ENCODE measurements at regions not wholly inside any gene's neighbourhood (a gene's known extent, or its start where the extent isn't known, plus 50 kb on each side); places are given as distances from the start of the nearest gene placed in this dataset.

DNA sequence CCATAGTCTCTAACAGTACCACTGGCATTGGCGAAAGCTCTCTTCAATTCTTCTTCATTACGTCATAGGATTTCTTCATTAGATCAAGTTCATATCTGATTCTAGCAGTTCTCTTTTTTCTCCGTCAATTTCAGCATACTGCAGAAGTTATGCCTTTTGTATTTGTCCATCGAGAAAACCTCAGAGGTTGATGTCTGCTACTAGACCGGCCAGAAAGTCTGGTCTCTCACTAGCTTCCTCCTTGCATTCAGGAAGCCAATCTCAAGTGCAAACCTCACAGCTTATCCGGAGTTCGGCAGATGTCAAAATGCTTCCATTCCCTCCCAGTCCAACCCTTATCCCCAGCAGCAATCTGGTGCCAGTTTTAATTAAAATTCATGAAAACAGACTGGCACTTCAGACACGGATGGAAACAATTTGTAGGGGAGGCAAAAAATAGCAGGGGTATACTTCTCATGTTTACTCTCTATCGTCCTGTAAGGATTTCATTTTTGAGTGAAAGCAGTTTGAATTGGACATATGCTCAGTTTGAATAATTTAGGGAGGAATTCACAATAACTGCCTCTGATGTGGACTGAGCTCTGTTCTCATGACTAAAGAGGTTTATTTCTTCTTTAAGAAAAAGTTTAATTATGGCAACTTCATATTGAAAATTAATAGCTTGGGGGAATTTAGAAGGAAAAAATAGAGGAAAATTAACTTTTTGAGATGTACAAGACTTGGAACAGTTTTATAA is 56.4 kb upstream of the TMC1 start:
- 19% methylated on average over 9 of the region's 9 CpGs for WGBS (ENCODE audit: low lambda C conversion rate)
- no peaks in the 10 kb centered on the region for H4K20me1 ChIP-seq (ENCODE audit: insufficient read depth)
- peak overlapping the region; percentile 78 for H2AFZ ChIP-seq (ENCODE audit: low read depth)
- H3K27ac ChIP-seq (ENCODE audit: low read depth in 2 of 2, low read length in 1 of 2), result peak overlapping the region in 1 of 2 experiments; percentile 34; a peak in 2 of 4 replicates
- peaks cover 13% of the 10 kb centered on the region for H3F3A ChIP-seq (replicated peaks; ENCODE audit: insufficient read depth)
- no peaks in the 10 kb centered on the region for H3K36me3 ChIP-seq (replicated peaks in 1 of 2; ENCODE audit: control insufficient read depth in 1 of 2, insufficient read depth in 2 of 2, low read length in 1 of 2)
- H3K4me1 ChIP-seq (ENCODE audit: control insufficient read depth in 1 of 2, insufficient read depth in 2 of 2, low read depth in 1 of 2, low read length in 1 of 2), result no peaks in the 10 kb centered on the region
- H3K79me2 ChIP-seq (ENCODE audit: insufficient read depth), result no peaks in the 10 kb centered on the region
- H3K4me3 ChIP-seq (ENCODE audit: low read depth in 2 of 2, low read length in 1 of 2), result peak overlapping the region in 1 of 2 experiments; percentile 9; a peak in 2 of 4 replicates
- TF ChIP-seq SMC3 (IDR thresholded peaks at IDR 0.05; ENCODE audit: low read depth, low read length) (no peak), NRF1 (IDR thresholded peaks at IDR 0.05; ENCODE audit: low read depth, low read length) (no peak), NFIC (IDR thresholded peaks at IDR 0.05; ENCODE audit: borderline replicate concordance) (no peak), YY1 (IDR thresholded peaks at IDR 0.05; ENCODE audit: low read depth) (no peak), TAF1 (IDR thresholded peaks at IDR 0.05; ENCODE audit: borderline replicate concordance, low read depth, low read length) (no peak), ELF1 (IDR thresholded peaks at IDR 0.05) (no peak), RXRA (IDR thresholded peaks at IDR 0.05; ENCODE audit: borderline replicate concordance, low read depth) (no peak)
- TF ChIP-seq, protein P1, sequence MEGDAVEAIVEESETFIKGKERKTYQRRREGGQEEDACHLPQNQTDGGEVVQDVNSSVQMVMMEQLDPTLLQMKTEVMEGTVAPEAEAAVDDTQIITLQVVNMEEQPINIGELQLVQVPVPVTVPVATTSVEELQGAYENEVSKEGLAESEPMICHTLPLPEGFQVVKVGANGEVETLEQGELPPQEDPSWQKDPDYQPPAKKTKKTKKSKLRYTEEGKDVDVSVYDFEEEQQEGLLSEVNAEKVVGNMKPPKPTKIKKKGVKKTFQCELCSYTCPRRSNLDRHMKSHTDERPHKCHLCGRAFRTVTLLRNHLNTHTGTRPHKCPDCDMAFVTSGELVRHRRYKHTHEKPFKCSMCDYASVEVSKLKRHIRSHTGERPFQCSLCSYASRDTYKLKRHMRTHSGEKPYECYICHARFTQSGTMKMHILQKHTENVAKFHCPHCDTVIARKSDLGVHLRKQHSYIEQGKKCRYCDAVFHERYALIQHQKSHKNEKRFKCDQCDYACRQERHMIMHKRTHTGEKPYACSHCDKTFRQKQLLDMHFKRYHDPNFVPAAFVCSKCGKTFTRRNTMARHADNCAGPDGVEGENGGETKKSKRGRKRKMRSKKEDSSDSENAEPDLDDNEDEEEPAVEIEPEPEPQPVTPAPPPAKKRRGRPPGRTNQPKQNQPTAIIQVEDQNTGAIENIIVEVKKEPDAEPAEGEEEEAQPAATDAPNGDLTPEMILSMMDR (IDR thresholded peaks at IDR 0.05), result no peak
- TF ChIP-seq, protein P2, sequence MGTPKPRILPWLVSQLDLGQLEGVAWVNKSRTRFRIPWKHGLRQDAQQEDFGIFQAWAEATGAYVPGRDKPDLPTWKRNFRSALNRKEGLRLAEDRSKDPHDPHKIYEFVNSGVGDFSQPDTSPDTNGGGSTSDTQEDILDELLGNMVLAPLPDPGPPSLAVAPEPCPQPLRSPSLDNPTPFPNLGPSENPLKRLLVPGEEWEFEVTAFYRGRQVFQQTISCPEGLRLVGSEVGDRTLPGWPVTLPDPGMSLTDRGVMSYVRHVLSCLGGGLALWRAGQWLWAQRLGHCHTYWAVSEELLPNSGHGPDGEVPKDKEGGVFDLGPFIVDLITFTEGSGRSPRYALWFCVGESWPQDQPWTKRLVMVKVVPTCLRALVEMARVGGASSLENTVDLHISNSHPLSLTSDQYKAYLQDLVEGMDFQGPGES (IDR thresholded peaks at IDR 0.05; ENCODE audit: low read depth, low read length), result no peak
- TF ChIP-seq, protein P3, sequence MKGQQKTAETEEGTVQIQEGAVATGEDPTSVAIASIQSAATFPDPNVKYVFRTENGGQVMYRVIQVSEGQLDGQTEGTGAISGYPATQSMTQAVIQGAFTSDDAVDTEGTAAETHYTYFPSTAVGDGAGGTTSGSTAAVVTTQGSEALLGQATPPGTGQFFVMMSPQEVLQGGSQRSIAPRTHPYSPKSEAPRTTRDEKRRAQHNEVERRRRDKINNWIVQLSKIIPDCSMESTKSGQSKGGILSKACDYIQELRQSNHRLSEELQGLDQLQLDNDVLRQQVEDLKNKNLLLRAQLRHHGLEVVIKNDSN (IDR thresholded peaks at IDR 0.05; ENCODE audit: borderline replicate concordance, low read depth), result no peak
- TF ChIP-seq, protein P4, sequence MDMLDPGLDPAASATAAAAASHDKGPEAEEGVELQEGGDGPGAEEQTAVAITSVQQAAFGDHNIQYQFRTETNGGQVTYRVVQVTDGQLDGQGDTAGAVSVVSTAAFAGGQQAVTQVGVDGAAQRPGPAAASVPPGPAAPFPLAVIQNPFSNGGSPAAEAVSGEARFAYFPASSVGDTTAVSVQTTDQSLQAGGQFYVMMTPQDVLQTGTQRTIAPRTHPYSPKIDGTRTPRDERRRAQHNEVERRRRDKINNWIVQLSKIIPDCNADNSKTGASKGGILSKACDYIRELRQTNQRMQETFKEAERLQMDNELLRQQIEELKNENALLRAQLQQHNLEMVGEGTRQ (IDR thresholded peaks at IDR 0.05; ENCODE audit: borderline replicate concordance, low read depth, low read length), result no peak
- no peaks in the 10 kb centered on the region for H3K9me2 ChIP-seq
- peak overlapping the region; percentile 66 for H3K4me2 ChIP-seq
- H3K27me3 ChIP-seq (ENCODE audit: insufficient read depth), result no peaks in the 10 kb centered on the region
- H3K9me3 ChIP-seq, result no peaks in the 10 kb centered on the region
- POLR2A ChIA-PET, result no interaction called here
- CTCF ChIA-PET, result no interaction called here
- no peak for DNase-seq
- no peak overlapping the region for H3K9ac ChIP-seq

DNA sequence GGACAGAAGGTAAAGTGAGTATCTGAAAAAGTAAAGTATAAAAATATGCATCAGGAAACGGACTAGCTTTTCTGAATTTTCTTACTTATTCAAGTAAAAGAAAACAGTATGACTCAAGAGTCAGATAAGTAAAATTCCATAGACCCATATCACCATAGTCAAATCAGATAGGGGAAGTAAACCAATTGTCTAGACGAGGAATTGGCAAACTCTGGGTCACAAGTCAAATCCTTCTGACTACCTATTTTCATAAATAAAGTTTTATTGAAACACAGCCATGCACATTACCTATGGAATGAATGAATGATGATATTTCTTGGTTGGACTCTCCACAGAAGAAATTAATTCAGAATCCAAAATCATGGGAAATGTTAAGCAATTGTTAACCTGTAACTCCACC is 59.1 kb upstream of the TMC1 start:
- Histone ChIP-seq H3K27me3 (ENCODE audit: insufficient read depth) (no peaks in the 10 kb centered on the region), H3K4me1 (ENCODE audit: control insufficient read depth in 1 of 2, insufficient read depth in 2 of 2, low read depth in 1 of 2, low read length in 1 of 2) (no peaks in the 10 kb centered on the region), H3K27ac (ENCODE audit: low read depth in 2 of 2, low read length in 1 of 2) (peak overlapping the region in 1 of 2 experiments; percentile 40; a peak in 1 of 4 replicates), H3K79me2 (ENCODE audit: insufficient read depth) (no peaks in the 10 kb centered on the region), H3F3A (replicated peaks; ENCODE audit: insufficient read depth) (peaks cover 13% of the 10 kb centered on the region), H3K36me3 (replicated peaks in 1 of 2; ENCODE audit: control insufficient read depth in 1 of 2, insufficient read depth in 2 of 2, low read length in 1 of 2) (no peaks in the 10 kb centered on the region), H3K9me3 (no peaks in the 10 kb centered on the region), H2AFZ (ENCODE audit: low read depth) (peak overlapping the region; percentile 78; the same call in 1 of the 2 replicates), H4K20me1 (ENCODE audit: insufficient read depth) (no peaks in the 10 kb centered on the region), H3K4me2 (peak overlapping the region; percentile 25; the same call in 1 of the 2 replicates), H3K9me2 (no peaks in the 10 kb centered on the region; the same call in 1 of the 2 replicates), H3K4me3 (ENCODE audit: low read depth in 2 of 2, low read length in 1 of 2) (no peak overlapping the region), H3K9ac (no peak overlapping the region)
- WGBS (ENCODE audit: low lambda C conversion rate), result 13% methylated on average over 2 of the region's 2 CpGs
- POLR2A ChIA-PET, result no interaction called here
- DNase-seq, result no peak
- CTCF ChIA-PET, result no interaction called here
- no peak for TF ChIP-seq FOXM1 (IDR thresholded peaks at IDR 0.05; ENCODE audit: low read depth)
- TF ChIP-seq, protein P5, sequence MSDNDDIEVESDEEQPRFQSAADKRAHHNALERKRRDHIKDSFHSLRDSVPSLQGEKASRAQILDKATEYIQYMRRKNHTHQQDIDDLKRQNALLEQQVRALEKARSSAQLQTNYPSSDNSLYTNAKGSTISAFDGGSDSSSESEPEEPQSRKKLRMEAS (IDR thresholded peaks at IDR 0.05; ENCODE audit: low read depth), result no peak
- TF ChIP-seq GABPA (IDR thresholded peaks at IDR 0.05; ENCODE audit: low read depth), result no peak
- TF ChIP-seq CHD2 (IDR thresholded peaks at IDR 0.05; ENCODE audit: low read length, partially characterized antibody), result no peak
- no peak for TF ChIP-seq NRF1 (IDR thresholded peaks at IDR 0.05; ENCODE audit: low read depth, low read length)
- TF ChIP-seq NFIC (IDR thresholded peaks at IDR 0.05; ENCODE audit: borderline replicate concordance), result no peak
- TF ChIP-seq, protein P3 (IDR thresholded peaks at IDR 0.05; ENCODE audit: borderline replicate concordance, low read depth), result no peak
- no peak for TF ChIP-seq TAF1 (IDR thresholded peaks at IDR 0.05; ENCODE audit: borderline replicate concordance, low read depth, low read length)
- no peak for TF ChIP-seq MXI1 (IDR thresholded peaks at IDR 0.05; ENCODE audit: low read depth, low read length)
- no peak for TF ChIP-seq EZH2phosphoT487 (IDR thresholded peaks at IDR 0.05; ENCODE audit: borderline replicate concordance, low read depth)
- TF ChIP-seq TEAD4 (IDR thresholded peaks at IDR 0.05; ENCODE audit: borderline replicate concordance, insufficient read depth), result no peak
- TF ChIP-seq SIN3A (IDR thresholded peaks at IDR 0.05; ENCODE audit: borderline replicate concordance, low read depth, low read length), result no peak
- TF ChIP-seq POLR2AphosphoS5 (IDR thresholded peaks at IDR 0.05; ENCODE audit: low read depth, low read length), result no peak
